Fibroblast of skin of right biceps (primary cell): ENCODE measurements at regions not wholly inside any gene's neighbourhood (a gene's known extent, or its start where the extent isn't known, plus 50 kb on each side); places are given as distances from the start of the nearest gene placed in this dataset.

Experiments
- DNase-seq: peaks from one replicate; pipeline ENCODE4 v3.0.0-alpha.2; 2013

- no peak for DNase-seq
Observed at GRCh38 chrX:45859407-45859806, 658.7 kb upstream of the DIPK2B start.

GRCh38 chrX:45852884-45853283 is 652.2 kb upstream of the DIPK2B start:
- peak; percentile 65 for DNase-seq

- peak; percentile 37 for DNase-seq
Observed at GRCh38 chrX:45851434-45851991, 650.8 kb upstream of the DIPK2B start.

- peak; percentile 43 for DNase-seq
Observed at GRCh38 chrX:45850775-45851433, 650.2 kb upstream of the DIPK2B start.

- DNase-seq = peak; percentile 11
Observed at GRCh38 chrX:45850197-45850774, 649.6 kb upstream of the DIPK2B start.

- peak; percentile 90 for DNase-seq
Observed at GRCh38 chrX:45849261-45849862, 648.7 kb upstream of the DIPK2B start.

- peak; percentile 56 for DNase-seq
Observed at GRCh38 chrX:45847961-45848360, 647.3 kb upstream of the DIPK2B start.

GRCh38 chrX:45846328-45846727 is 645.7 kb upstream of the DIPK2B start:
- no peak for DNase-seq

GRCh38 chrX:45845142-45845541 is 644.5 kb upstream of the DIPK2B start:
- DNase-seq = no peak

- DNase-seq = no peak
Observed at GRCh38 chrX:45843518-45843917, 642.8 kb upstream of the DIPK2B start.

GRCh38 chrX:45842926-45843315 is 642.2 kb upstream of the DIPK2B start:
- no peak for DNase-seq

- peak; percentile 51 for DNase-seq
Observed at GRCh38 chrX:45842207-45842925, 641.7 kb upstream of the DIPK2B start.

GRCh38 chrX:45840411-45840950 is 639.8 kb upstream of the DIPK2B start:
- no peak for DNase-seq

- no peak for DNase-seq
Observed at GRCh38 chrX:45830343-45830742, 629.7 kb upstream of the DIPK2B start.

- DNase-seq = peak; percentile 95
Observed at GRCh38 chrX:45824471-45824870, 623.8 kb upstream of the DIPK2B start.

- peak; percentile 63 for DNase-seq
Observed at GRCh38 chrX:45823536-45823935, 622.9 kb upstream of the DIPK2B start.

- no peak for DNase-seq
Observed at GRCh38 chrX:45822124-45822523, 621.4 kb upstream of the DIPK2B start.

- no peak for DNase-seq
Observed at GRCh38 chrX:45818913-45819312, 618.2 kb upstream of the DIPK2B start.

GRCh38 chrX:45815441-45815840 is 614.8 kb upstream of the DIPK2B start:
- DNase-seq = peak; percentile 31

GRCh38 chrX:45811326-45811725 is 610.6 kb upstream of the DIPK2B start:
- no peak for DNase-seq

- DNase-seq = peak; percentile 85
Observed at GRCh38 chrX:45807572-45808425, 607.1 kb upstream of the DIPK2B start.
